ELR (cell line): ENCODE measurements at regions not wholly inside any gene's neighbourhood (a gene's known extent, or its start where the extent isn't known, plus 50 kb on each side); places are given as distances from the start of the nearest gene placed in this dataset.

Experiments used
- DNase-seq: peaks from one replicate; pipeline ENCODE4 v3.0.0-alpha.2; 2015; ENCODE audit warnings: low read depth

- DNase-seq = no peak
Measured at GRCh38 chrX:147699061-147699460, 212.7 kb upstream of the FMR1 start.

GRCh38 chrX:147710301-147710700 is 201.4 kb upstream of the FMR1 start:
- no peak for DNase-seq

DNA sequence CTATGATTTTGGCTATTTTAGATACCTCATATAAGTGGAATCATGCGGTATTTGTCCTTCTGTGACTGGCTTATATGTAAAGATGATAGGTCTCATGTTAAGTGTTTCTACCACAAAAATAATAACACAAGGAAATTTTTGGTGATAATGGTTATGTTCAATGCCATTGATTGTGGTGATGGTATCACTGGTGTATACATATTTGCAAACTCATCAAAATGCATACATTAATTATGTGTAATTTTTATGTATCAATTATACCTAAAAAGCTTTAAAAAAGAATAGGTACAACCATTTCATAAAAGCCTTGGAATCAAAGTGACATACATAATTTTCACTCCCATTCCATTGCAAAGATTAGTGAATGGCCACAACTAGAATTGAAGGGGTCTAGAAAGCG is 178.3 kb upstream of the FMR1 start:
- no peak for DNase-seq

- DNase-seq = no peak
Measured at GRCh38 chrX:147735364-147735763, 176.4 kb upstream of the FMR1 start.

DNA sequence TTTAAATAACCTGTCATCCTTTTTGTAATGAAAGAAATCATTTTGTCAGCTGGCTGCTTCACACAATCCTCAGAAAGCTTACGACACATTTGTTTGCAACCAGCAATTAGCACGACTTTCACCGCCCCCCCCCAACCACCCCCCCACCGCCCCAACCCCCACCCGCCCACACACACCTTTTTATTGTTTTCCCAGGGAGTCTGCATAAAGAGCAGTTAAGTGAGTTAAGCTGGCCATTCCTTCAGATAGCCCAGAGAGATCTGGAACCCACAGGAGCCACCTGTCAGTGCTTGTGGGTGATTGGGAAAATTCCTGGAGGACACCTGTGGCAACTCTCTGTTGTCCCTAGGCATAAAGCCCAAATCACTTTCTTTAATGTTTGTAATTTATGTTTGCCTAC is 175.7 kb upstream of the FMR1 start:
- no peak for DNase-seq

DNA sequence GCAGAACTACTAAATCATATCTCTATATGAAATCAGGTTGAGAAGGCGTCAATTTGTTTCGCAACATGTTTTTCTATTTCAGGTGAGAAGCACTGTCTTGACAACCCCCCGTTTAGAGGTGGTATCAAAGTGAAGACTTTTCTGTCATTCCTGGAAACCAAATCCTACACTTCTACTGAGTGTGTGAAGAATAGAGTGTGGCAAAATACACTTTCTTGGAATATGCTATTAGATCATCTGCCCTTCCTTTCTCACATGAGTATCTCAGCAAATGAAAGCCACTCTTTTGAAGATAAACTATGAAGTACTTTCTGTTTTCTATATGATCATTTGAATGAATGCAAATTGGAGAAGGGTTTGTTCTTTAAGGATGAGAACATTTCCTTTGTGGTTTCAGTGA is 174.0 kb upstream of the FMR1 start:
- no peak for DNase-seq

- no peak for DNase-seq
Measured at GRCh38 chrX:147738265-147738664, 173.5 kb upstream of the FMR1 start.

- no peak for DNase-seq
Measured at GRCh38 chrX:147739196-147739595, 172.5 kb upstream of the FMR1 start.

DNA sequence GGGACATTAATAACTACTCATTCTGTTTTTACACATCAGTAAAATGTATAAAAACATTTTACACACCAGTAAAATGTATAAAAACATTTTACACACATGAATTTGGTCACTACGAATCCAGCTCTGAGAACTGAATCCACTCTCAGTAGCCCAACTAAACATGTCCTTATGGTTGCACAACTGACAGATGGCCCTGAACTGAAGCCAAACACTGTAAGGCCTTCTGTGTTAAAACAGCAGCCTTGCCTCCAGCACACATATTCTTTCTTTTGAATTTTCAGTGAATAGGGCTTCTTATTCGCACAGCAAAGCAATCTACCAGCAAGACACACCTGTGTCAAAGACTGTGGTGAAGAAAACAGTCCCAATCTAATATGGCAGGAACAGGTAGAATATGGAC is 169.9 kb upstream of the FMR1 start:
- no peak for DNase-seq

DNA sequence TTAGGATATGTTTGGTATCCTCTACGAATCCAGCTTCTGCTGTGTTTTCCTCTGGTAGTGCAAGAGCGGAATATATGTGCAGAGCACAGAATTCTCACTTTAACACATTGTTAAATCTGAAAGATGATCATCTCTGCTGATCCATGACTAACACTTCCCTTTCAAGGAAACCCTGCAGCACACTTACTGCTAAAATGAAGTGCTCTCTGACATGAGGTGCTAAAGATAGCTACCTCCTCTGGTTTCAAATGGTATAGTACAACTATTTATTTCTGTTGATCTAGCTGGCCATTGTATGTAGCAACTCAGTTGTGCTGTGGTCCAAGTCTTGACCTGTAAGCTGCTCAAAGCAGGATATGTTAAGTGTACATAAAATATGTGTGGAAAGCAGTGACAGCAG is 162.4 kb upstream of the FMR1 start:
- no peak for DNase-seq

DNA sequence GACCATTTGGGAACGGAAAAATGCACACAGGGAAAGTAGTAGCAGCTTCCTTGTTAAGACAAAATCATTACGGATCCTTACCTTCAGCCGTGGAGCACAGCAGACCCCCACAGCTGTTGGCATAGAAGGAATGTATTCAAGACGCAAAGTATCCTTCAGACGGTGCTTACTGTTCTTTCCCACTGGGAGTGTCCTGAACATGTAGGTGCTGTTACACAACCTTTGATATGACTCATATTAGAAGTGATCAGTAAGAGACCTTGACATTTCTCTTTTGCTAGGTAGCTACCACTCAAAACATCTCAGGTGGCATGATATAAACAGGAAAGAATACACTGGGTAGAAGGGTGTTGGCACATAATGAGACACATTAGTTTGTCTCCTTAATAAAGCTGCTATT is 154.0 kb upstream of the FMR1 start:
- no peak for DNase-seq

DNA sequence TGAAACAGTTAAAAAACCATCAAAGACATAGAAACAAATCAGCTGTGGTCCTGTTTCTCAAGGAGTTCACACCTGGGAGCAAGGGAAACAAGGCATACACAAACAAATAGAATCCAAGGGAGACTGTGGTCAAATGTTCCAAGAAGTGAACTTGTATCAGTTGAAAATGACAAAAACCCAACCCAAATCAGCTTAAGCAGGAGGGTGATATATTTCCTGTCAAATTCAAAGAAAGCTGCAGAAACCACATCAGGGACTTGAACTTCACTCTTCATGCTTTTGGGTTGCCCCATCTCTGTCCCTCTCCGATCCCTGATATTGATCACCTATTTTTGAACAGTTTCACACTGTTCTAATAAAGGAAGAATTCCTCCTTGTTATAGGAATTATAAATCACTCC is 148.6 kb upstream of the FMR1 start:
- no peak for DNase-seq

DNA sequence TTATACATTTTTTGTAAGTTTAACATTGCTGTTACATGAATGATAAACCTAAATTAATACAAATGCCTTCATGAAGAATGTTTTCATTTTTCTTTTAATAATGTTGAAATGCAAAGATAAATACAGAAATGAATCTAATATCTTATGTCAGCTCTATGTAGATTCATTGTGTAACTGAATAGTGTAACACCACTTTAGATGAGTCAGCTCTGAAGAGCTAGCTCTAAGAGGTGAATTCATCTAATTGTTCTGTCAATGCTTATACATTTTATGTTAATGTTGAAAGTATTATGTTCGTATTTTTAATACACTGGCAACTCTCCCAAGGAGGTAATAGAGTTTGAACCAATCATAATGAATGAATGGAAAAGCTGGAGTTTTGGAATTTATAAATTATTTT is 146.9 kb upstream of the FMR1 start:
- DNase-seq = no peak

DNA sequence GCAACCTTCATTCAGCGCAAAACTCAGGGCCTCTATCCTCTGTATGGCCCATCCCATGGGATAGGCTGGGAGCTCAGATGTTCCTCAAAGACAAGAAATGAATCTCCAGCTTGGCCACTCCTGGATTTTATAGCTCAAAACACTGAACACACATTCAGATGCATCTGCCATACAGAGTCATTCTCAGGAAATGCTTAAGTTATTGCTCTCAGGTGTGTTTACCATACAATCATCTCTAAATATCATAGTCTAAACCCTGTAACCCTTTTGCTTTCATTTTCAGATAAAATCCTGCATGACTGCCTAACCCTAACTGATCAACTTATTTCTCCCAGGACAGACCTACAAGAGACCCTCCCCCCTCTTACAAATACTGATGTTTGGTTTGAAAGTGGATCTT is 140.9 kb upstream of the FMR1 start:
- no peak for DNase-seq

- no peak for DNase-seq
Measured at GRCh38 chrX:147776988-147777387, 134.7 kb upstream of the FMR1 start.

GRCh38 chrX:147779173-147779572 is 132.5 kb upstream of the FMR1 start:
- DNase-seq = no peak

GRCh38 chrX:147781844-147782243 is 129.9 kb upstream of the FMR1 start:
- DNase-seq = no peak

GRCh38 chrX:147788641-147789350 is 122.9 kb upstream of the FMR1 start:
- DNase-seq = no peak

DNA sequence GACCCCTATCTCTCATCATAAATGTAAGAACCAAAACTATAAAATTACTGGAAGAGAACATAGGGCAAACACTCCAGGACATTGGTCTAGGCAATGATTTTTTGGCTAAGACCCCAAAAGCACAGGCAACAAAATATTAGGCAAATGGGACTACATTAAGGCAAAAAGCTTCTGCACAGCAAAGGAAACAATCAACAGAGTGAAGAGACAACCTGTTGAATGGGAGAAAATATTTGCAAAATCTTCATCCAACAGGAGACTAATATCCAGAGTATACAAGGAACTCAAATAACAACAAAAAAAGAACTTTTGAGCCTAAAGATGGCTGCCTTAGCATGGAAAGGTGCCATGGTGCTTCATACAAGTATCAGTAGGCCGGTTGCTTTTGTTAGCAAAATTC is 111.1 kb upstream of the FMR1 start:
- DNase-seq = no peak

GRCh38 chrX:147803948-147804347 is 107.8 kb upstream of the FMR1 start:
- DNase-seq = no peak

DNA sequence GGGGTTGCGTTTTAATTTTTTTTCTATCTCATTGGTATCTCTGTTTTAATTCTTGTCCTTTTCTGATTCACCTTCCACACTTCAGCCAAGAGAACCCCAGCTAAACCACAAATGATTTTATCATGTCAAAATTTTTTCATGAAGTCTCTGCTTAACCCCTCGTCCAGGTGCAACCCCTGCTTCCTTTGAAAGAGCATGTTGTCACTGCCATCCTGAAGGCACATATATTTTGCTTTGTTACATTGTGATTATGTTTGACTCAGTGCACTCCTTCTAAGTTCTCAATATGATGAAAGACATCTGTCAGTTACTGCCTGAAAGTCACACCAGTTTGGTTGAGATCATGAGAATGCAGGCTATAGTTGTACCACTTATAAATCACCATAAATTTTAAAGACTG is 99.9 kb upstream of the FMR1 start:
- DNase-seq = no peak

GRCh38 chrX:147827070-147827469 is 84.6 kb upstream of the FMR1 start:
- no peak for DNase-seq

- DNase-seq = no peak
Measured at GRCh38 chrX:147828719-147829118, 83.0 kb upstream of the FMR1 start.

- no peak for DNase-seq
Measured at GRCh38 chrX:147832707-147833348, 78.9 kb upstream of the FMR1 start.
